Loucy (cell line): ENCODE measurements at regions not wholly inside any gene's neighbourhood (a gene's known extent, or its start where the extent isn't known, plus 50 kb on each side); places are given as distances from the start of the nearest gene placed in this dataset.

Source experiments
- H2AFZ ChIP-seq: fragments of 200-600 bp; sonication (generic); 2 replicates; pipeline ENCODE4 v1.6.0; 2016; ENCODE audit warnings: antibody characterized with exemption, mild to moderate bottlenecking, low read length, moderate library complexity
- H3F3A ChIP-seq: fragments of 200-600 bp; 2 replicates; pipeline ENCODE4 v1.6.0; 2016; ENCODE audit warnings: antibody characterized with exemption, low read depth, mild to moderate bottlenecking
- H3K27me3 ChIP-seq: fragments of 200-600 bp; sonication (generic); 2 replicates; pipeline ENCODE4 v1.6.1; 2014; ENCODE audit warnings: low read length, mild to moderate bottlenecking; ENCODE audit not compliant: insufficient read depth, poor library complexity, severe bottlenecking
- H3K36me3 ChIP-seq: fragments of 200-600 bp; sonication (generic); 2 replicates; pipeline ENCODE4 v1.6.1; 2016; ENCODE audit warnings: low read length; ENCODE audit not compliant: insufficient read depth
- H3K4me1 ChIP-seq: fragments of 200-600 bp; sonication (generic); 2 replicates; pipeline ENCODE4 v1.5.1; 2014; ENCODE audit warnings: low read length, mild to moderate bottlenecking; ENCODE audit not compliant: insufficient read depth, poor library complexity, severe bottlenecking
- H3K4me2 ChIP-seq: fragments of 200-600 bp; sonication (generic); 2 replicates; pipeline ENCODE4 v1.6.0; 2014; ENCODE audit warnings: antibody characterized with exemption, low read length, low read depth, mild to moderate bottlenecking; ENCODE audit not compliant: poor library complexity, severe bottlenecking
- H3K4me3 ChIP-seq: fragments of 200-600 bp; sonication (generic); 2 replicates; pipeline ENCODE4 v1.5.1; 2014; ENCODE audit warnings: low read length, mild to moderate bottlenecking, mixed read lengths; ENCODE audit not compliant: poor library complexity, severe bottlenecking
- H3K79me2 ChIP-seq: fragments of 200-600 bp; sonication (generic); 2 replicates; pipeline ENCODE4 v1.6.1; 2014; ENCODE audit warnings: low read length; ENCODE audit not compliant: insufficient read depth
- H3K9ac ChIP-seq: fragments of 200-600 bp; sonication (generic); 2 replicates; pipeline ENCODE4 v1.6.0; 2014; ENCODE audit warnings: mild to moderate bottlenecking, low read depth, low read length, moderate library complexity; ENCODE audit not compliant: poor library complexity, severe bottlenecking
- H3K9me2 ChIP-seq: fragments of 200-600 bp; sonication (generic); replicated peaks from 2 replicates; pipeline ENCODE4 v1.6.1; 2016; ENCODE audit warnings: low read depth, low read length, mixed read lengths
- H3K9me3 ChIP-seq: fragments of 200-600 bp; sonication (generic); 2 replicates; pipeline ENCODE4 v1.6.1; 2014; ENCODE audit warnings: mild to moderate bottlenecking, antibody characterized with exemption, low read length, low read depth; ENCODE audit not compliant: insufficient read depth
- H4K20me1 ChIP-seq: fragments of 200-600 bp; sonication (generic); 2 replicates; pipeline ENCODE4 v1.6.0; 2014; ENCODE audit warnings: antibody characterized with exemption, low read length, mild to moderate bottlenecking; ENCODE audit not compliant: insufficient read depth, poor library complexity, severe bottlenecking
- CTCF ChIP-seq: fragments of 200-600 bp; sonication (generic); conservative IDR thresholded peaks from 2 replicates; pipeline ENCODE4 v1.5.1; 2014; ENCODE audit warnings: mild to moderate bottlenecking, antibody characterized with exemption, low read length
- EZH2phosphoT487 ChIP-seq: fragments of 200-600 bp; IDR thresholded peaks from 2 replicates; pipeline ENCODE4 v1.6.1; 2018; ENCODE audit warnings: antibody characterized with exemption, mild to moderate bottlenecking, moderate library complexity, borderline replicate concordance

DNA sequence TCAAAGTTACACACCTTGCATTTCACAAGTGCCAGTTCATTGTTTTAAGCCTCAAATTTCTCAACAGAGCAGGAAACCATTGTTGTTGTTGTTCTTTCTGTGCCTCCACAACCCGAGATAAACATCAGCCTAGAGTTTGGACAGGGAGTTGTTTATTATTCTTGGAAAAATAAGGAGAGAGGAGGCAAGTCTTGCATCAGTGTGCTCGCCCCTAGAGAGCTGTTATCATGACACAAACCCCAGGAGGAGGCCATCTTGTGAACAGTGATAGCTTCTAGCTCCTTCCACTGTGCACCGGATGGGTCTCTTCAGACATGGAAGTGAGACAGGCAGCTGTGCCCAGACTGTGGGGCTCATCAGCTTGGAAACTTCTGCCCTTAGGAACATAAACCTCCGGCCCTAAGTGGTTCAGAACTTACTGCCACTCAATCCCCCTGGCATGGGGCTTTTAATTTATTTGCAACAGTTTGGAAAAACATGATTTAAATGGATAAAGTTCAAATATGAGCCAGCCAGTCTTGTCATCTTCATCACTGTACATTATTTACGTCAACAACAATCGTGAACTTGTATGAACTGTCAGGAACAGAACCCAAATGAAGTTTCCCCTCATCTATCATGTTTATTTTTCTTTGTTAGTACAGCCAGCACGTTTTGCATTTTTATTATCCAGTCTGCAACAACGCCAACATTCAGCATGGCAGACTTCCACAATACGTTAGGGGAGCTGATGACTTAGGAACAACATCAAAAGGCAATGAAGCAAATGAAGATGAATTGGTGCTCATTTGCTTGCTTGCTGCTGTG is 181.7 kb upstream of the S1PR3 start:
- Histone ChIP-seq H4K20me1 (no peaks in the 10 kb centered on the region), H3K9ac (no peak overlapping the region), H3K9me3 (no peaks in the 10 kb centered on the region), H3K4me3 (no peak overlapping the region), H3K27me3 (no peaks in the 10 kb centered on the region), H3K4me1 (no peaks in the 10 kb centered on the region), H3K36me3 (no peaks in the 10 kb centered on the region), H3K4me2 (no peak overlapping the region), H2AFZ (no peak overlapping the region), H3K79me2 (no peaks in the 10 kb centered on the region), H3F3A (no peaks in the 10 kb centered on the region), H3K9me2 (no peaks in the 10 kb centered on the region)
- TF ChIP-seq EZH2phosphoT487 (no peak), CTCF (no peak)

- H3K9me3 ChIP-seq, result no peaks in the 10 kb centered on the region
- H2AFZ ChIP-seq, result no peak overlapping the region
- H3K9ac ChIP-seq, result no peak overlapping the region
- H3K4me3 ChIP-seq, result no peak overlapping the region
- no peak for TF ChIP-seq EZH2phosphoT487
- no peak for TF ChIP-seq CTCF
- no peaks in the 10 kb centered on the region for H3F3A ChIP-seq
- H3K9me2 ChIP-seq, result no peaks in the 10 kb centered on the region
- no peaks in the 10 kb centered on the region for H3K36me3 ChIP-seq
- no peaks in the 10 kb centered on the region for H3K4me1 ChIP-seq
- H3K4me2 ChIP-seq, result no peak overlapping the region
- no peaks in the 10 kb centered on the region for H3K79me2 ChIP-seq
- no peaks in the 10 kb centered on the region for H3K27me3 ChIP-seq
- no peaks in the 10 kb centered on the region for H4K20me1 ChIP-seq
Measured at GRCh38 chr9:88810826-88811225, 180.4 kb upstream of the S1PR3 start.

GRCh38 chr9:88811511-88811910 is 179.8 kb upstream of the S1PR3 start:
- no peaks in the 10 kb centered on the region for H3K36me3 ChIP-seq
- TF ChIP-seq EZH2phosphoT487, result no peak
- no peak for TF ChIP-seq CTCF
- H4K20me1 ChIP-seq, result no peaks in the 10 kb centered on the region
- H3F3A ChIP-seq, result no peaks in the 10 kb centered on the region
- no peaks in the 10 kb centered on the region for H3K79me2 ChIP-seq
- H3K9me3 ChIP-seq, result no peaks in the 10 kb centered on the region
- H3K9ac ChIP-seq, result no peak overlapping the region
- H3K9me2 ChIP-seq, result no peaks in the 10 kb centered on the region
- no peak overlapping the region for H3K4me3 ChIP-seq
- H3K27me3 ChIP-seq, result no peaks in the 10 kb centered on the region
- no peak overlapping the region for H2AFZ ChIP-seq
- H3K4me2 ChIP-seq, result no peak overlapping the region
- no peaks in the 10 kb centered on the region for H3K4me1 ChIP-seq
